SK-N-MC (cell line): ENCODE measurements at regions not wholly inside any gene's neighbourhood (a gene's known extent, or its start where the extent isn't known, plus 50 kb on each side); places are given as distances from the start of the nearest gene placed in this dataset.
"Not testable (repeated sequence)": the region's sequence is repeated elsewhere in the genome, so short reads cannot be mapped to it uniquely, and the experiment has no call there.

Source experiments
- DNase-seq: peaks from one replicate; pipeline ENCODE4 v3.0.0-alpha.2; 2011; ENCODE audit warnings: low read depth, low spot score
- H3K27ac ChIP-seq: fragments of 200-600 bp; sonication (generic); 2 replicates; pipeline ENCODE4 v1.5.1; 2016; ENCODE audit warnings: mixed run types
- H3K36me3 ChIP-seq: fragments of 200-600 bp; sonication (generic); 2 replicates; pipeline ENCODE4 v1.6.1; 2017; ENCODE audit warnings: antibody characterized with exemption, low read length, mixed read lengths; ENCODE audit not compliant: insufficient read depth
- H3K4me3 ChIP-seq: fragments of 200-600 bp; sonication (generic); 2 replicates; pipeline ENCODE4 v1.5.1; 2016
- H3K9ac ChIP-seq: fragments of 200-600 bp; sonication (generic); 2 replicates; pipeline ENCODE4 v1.8.0; 2017; ENCODE audit warnings: mixed run types, mixed read lengths; ENCODE audit not compliant: insufficient read length
- H3K9me3 ChIP-seq: fragments of 200-600 bp; sonication (generic); 2 replicates; pipeline ENCODE4 v1.6.1; 2017; ENCODE audit warnings: low read depth, mild to moderate bottlenecking, antibody characterized with exemption, low read length, moderate library complexity, mixed read lengths
- EZH2 ChIP-seq: fragments of 200-600 bp; sonication (generic); IDR thresholded peaks from one replicate; pipeline ENCODE4 v1.6.1; 2017; ENCODE audit warnings: antibody characterized with exemption
- FOXP2 ChIP-seq: optimal IDR thresholded peaks from 2 replicates; pipeline ENCODE3; 2011; ENCODE audit warnings: mild to moderate bottlenecking, moderate library complexity; ENCODE audit not compliant: insufficient read depth; ENCODE audit errors: extremely low read length, control extremely low read depth
- POLR2AphosphoS5 ChIP-seq: IDR thresholded peaks from 2 replicates; pipeline ENCODE4 v1.6.1; 2012; ENCODE audit warnings: mild to moderate bottlenecking, low read depth, low read length, borderline replicate concordance

- no peaks in the 10 kb centered on the region for H3K36me3 ChIP-seq
- H3K4me3 ChIP-seq = no peak overlapping the region
- H3K27ac ChIP-seq = no peak overlapping the region
- H3K9ac ChIP-seq = no peak overlapping the region
- H3K9me3 ChIP-seq = no peaks in the 10 kb centered on the region; the same call in 1 of the 2 replicates
- DNase-seq = no peak
- no peak for TF ChIP-seq FOXP2
- no peak for TF ChIP-seq POLR2AphosphoS5
- no peak for TF ChIP-seq EZH2
Observed at GRCh38 chr6:121633309-121633708, 197.9 kb downstream of the GJA1 start.

- not testable (repeated sequence) for H3K27ac ChIP-seq, H3K9me3 ChIP-seq, DNase-seq, H3K36me3 ChIP-seq, H3K4me3 ChIP-seq, H3K9ac ChIP-seq
Observed at GRCh38 chr6:121634586-121634985, 199.1 kb downstream of the GJA1 start.

GRCh38 chr6:121635355-121635754 lies 199.9 kb downstream of the GJA1 start:
- no peak for DNase-seq
- no peaks in the 10 kb centered on the region for H3K9me3 ChIP-seq
- no peaks in the 10 kb centered on the region for H3K36me3 ChIP-seq
- no peak overlapping the region for H3K9ac ChIP-seq
- no peak for TF ChIP-seq FOXP2
- no peak for TF ChIP-seq EZH2
- no peak for TF ChIP-seq POLR2AphosphoS5
- H3K27ac ChIP-seq = no peak overlapping the region
- no peak overlapping the region for H3K4me3 ChIP-seq

- not testable (repeated sequence) for DNase-seq, H3K9me3 ChIP-seq, H3K27ac ChIP-seq, H3K9ac ChIP-seq, H3K36me3 ChIP-seq, H3K4me3 ChIP-seq
Observed at GRCh38 chr6:121636217-121636616, 200.8 kb downstream of the GJA1 start.

- TF ChIP-seq EZH2 (no peak), FOXP2 (no peak), POLR2AphosphoS5 (no peak)
- DNase-seq = no peak
- Histone ChIP-seq H3K9ac (no peak overlapping the region), H3K4me3 (no peak overlapping the region), H3K9me3 (no peaks in the 10 kb centered on the region), H3K36me3 (no peaks in the 10 kb centered on the region), H3K27ac (no peak overlapping the region)
Observed at GRCh38 chr6:121639021-121639420, 203.6 kb downstream of the GJA1 start.

- no peak overlapping the region for H3K9ac ChIP-seq
- H3K27ac ChIP-seq = no peak overlapping the region
- TF ChIP-seq EZH2 (no peak), FOXP2 (no peak), POLR2AphosphoS5 (no peak)
- no peaks in the 10 kb centered on the region for H3K9me3 ChIP-seq
- no peak overlapping the region for H3K4me3 ChIP-seq
- no peaks in the 10 kb centered on the region for H3K36me3 ChIP-seq
- no peak for DNase-seq
Observed at GRCh38 chr6:121641158-121641557, 205.7 kb downstream of the GJA1 start.

GRCh38 chr6:121645100-121645745 lies 209.8 kb downstream of the GJA1 start:
- DNase-seq = no peak
- no peak overlapping the region for H3K27ac ChIP-seq

GRCh38 chr6:121647905-121648304 lies 212.5 kb downstream of the GJA1 start:
- no peak overlapping the region for H3K4me3 ChIP-seq
- H3K36me3 ChIP-seq = no peaks in the 10 kb centered on the region
- H3K27ac ChIP-seq = no peak overlapping the region
- no peaks in the 10 kb centered on the region for H3K9me3 ChIP-seq
- no peak for TF ChIP-seq EZH2
- no peak for TF ChIP-seq POLR2AphosphoS5
- TF ChIP-seq FOXP2 = no peak
- no peak for DNase-seq
- no peak overlapping the region for H3K9ac ChIP-seq

More at GRCh38 chr6:121645100-121645745, 209.8 kb downstream of the GJA1 start:
- Histone ChIP-seq H3K9ac (no peak overlapping the region), H3K36me3 (no peaks in the 10 kb centered on the region), H3K4me3 (no peak overlapping the region), H3K9me3 (no peaks in the 10 kb centered on the region)
- TF ChIP-seq EZH2 (no peak), POLR2AphosphoS5 (no peak), FOXP2 (no peak)

GRCh38 chr6:121649951-121650350 lies 214.5 kb downstream of the GJA1 start:
- H3K27ac ChIP-seq = no peak overlapping the region
- no peak for DNase-seq
- H3K4me3 ChIP-seq = no peak overlapping the region
- no peak overlapping the region for H3K9ac ChIP-seq
- no peaks in the 10 kb centered on the region for H3K9me3 ChIP-seq
- H3K36me3 ChIP-seq = no peaks in the 10 kb centered on the region
- TF ChIP-seq POLR2AphosphoS5 (no peak), EZH2 (no peak), FOXP2 (no peak)

- H3K9me3 ChIP-seq = no peaks in the 10 kb centered on the region
- H3K27ac ChIP-seq = no peak overlapping the region
- DNase-seq = no peak
- no peak overlapping the region for H3K9ac ChIP-seq
- no peaks in the 10 kb centered on the region for H3K36me3 ChIP-seq
- TF ChIP-seq EZH2 (no peak), FOXP2 (no peak), POLR2AphosphoS5 (no peak)
- no peak overlapping the region for H3K4me3 ChIP-seq
Observed at GRCh38 chr6:121651420-121651819, 216.0 kb downstream of the GJA1 start.
